ENCODE measurements at regions not wholly inside any gene's neighbourhood (a gene's known extent, or its start where the extent isn't known, plus 50 kb on each side); places are given as distances from the start of the nearest gene placed in this dataset.

GRCh38 chr5:143671021-143671420 is 140.9 kb upstream of the HMHB1 start:
- intact Hi-C loops (cut with micrococcal nuclease), result loop anchor here (10.0 kb wide), 1 partner anchor 134 kb away; no protein-coding TSS in a partner anchor

- intact Hi-C loops (cut with micrococcal nuclease), result no loop called here
Observed at GRCh38 chr5:143665866-143666265, 146.1 kb upstream of the HMHB1 start.

- intact Hi-C loops (cut with micrococcal nuclease), result no loop called here
Observed at GRCh38 chr5:143664623-143665022, 147.3 kb upstream of the HMHB1 start.

GRCh38 chr5:143663872-143664271 is 148.1 kb upstream of the HMHB1 start:
- intact Hi-C loops (cut with micrococcal nuclease), result no loop called here

- intact Hi-C loops (cut with micrococcal nuclease), result no loop called here
Observed at GRCh38 chr5:143662020-143662419, 149.9 kb upstream of the HMHB1 start.

- intact Hi-C loops (cut with micrococcal nuclease), result no loop called here
Observed at GRCh38 chr5:143660625-143661024, 151.3 kb upstream of the HMHB1 start.

- intact Hi-C loops (cut with micrococcal nuclease), result no loop called here
Observed at GRCh38 chr5:143659599-143660238, 152.2 kb upstream of the HMHB1 start.

GRCh38 chr5:143658956-143659355 is 153.0 kb upstream of the HMHB1 start:
- intact Hi-C loops (cut with micrococcal nuclease), result no loop called here

- intact Hi-C loops (cut with micrococcal nuclease), result no loop called here
Observed at GRCh38 chr5:143657647-143658285, 154.2 kb upstream of the HMHB1 start.

- intact Hi-C loops (cut with micrococcal nuclease), result no loop called here
Observed at GRCh38 chr5:143653766-143654282, 158.1 kb upstream of the HMHB1 start.

GRCh38 chr5:143653256-143653655 is 158.7 kb upstream of the HMHB1 start:
- intact Hi-C loops (cut with micrococcal nuclease), result no loop called here

GRCh38 chr5:143652108-143652700 is 159.8 kb upstream of the HMHB1 start:
- intact Hi-C loops (cut with micrococcal nuclease), result no loop called here

- intact Hi-C loops (cut with micrococcal nuclease), result no loop called here
Observed at GRCh38 chr5:143649937-143650621, 161.9 kb upstream of the HMHB1 start.

- intact Hi-C loops (cut with micrococcal nuclease), result loop anchor here (1.0 kb wide), 1 partner anchor 177 kb away; no protein-coding TSS in a partner anchor
Observed at GRCh38 chr5:143648696-143649095, 163.3 kb upstream of the HMHB1 start.

GRCh38 chr5:143646961-143647360 is 165.0 kb upstream of the HMHB1 start:
- intact Hi-C loops (cut with micrococcal nuclease), result no loop called here

- intact Hi-C loops (cut with micrococcal nuclease), result no loop called here
Observed at GRCh38 chr5:143645356-143645755, 166.6 kb upstream of the HMHB1 start.

GRCh38 chr5:143644727-143645126 is 167.2 kb upstream of the HMHB1 start:
- intact Hi-C loops (cut with micrococcal nuclease), result no loop called here

- intact Hi-C loops (cut with micrococcal nuclease), result no loop called here
Observed at GRCh38 chr5:143642791-143643190, 169.2 kb upstream of the HMHB1 start.

- intact Hi-C loops (cut with micrococcal nuclease), result no loop called here
Observed at GRCh38 chr5:143641549-143642355, 170.2 kb upstream of the HMHB1 start.

- intact Hi-C loops (cut with micrococcal nuclease), result no loop called here
Observed at GRCh38 chr5:143638654-143639053, 173.3 kb upstream of the HMHB1 start.

- intact Hi-C loops (cut with micrococcal nuclease), result no loop called here
Observed at GRCh38 chr5:143636931-143637528, 174.9 kb upstream of the HMHB1 start.

All from T-helper 2 cell treated with Interferon-gamma antibody and Interleukin-4, amounts not matched to agents 100 ng/mL and 5 ng/mL, for 36 hours (primary cell).